ENCODE measurements at regions not wholly inside any gene's neighbourhood (a gene's known extent, or its start where the extent isn't known, plus 50 kb on each side); places are given as distances from the start of the nearest gene placed in this dataset.

GRCh38 chr2:67341336-67341735 is 55.8 kb upstream of the ETAA1 start:
- no peak for TF ChIP-seq CTCF (IDR thresholded peaks at IDR 0.05)
- no peak for TF ChIP-seq POLR2A (IDR thresholded peaks at IDR 0.05)

All from Peyer's patch (tissue), 4 donors.